Femur (tissue), 1 donor: ENCODE measurements at regions not wholly inside any gene's neighbourhood (a gene's known extent, or its start where the extent isn't known, plus 50 kb on each side); places are given as distances from the start of the nearest gene placed in this dataset.

ENCODE experiments used
- DNase-seq: peaks from one replicate; pipeline ENCODE4 v3.0.0-alpha.2; 2017

- DNase-seq = no peak
Observed at GRCh38 chr2:163259489-163259888, 420.9 kb upstream of the KCNH7 start.

GRCh38 chr2:163255086-163255485 is 416.5 kb upstream of the KCNH7 start:
- DNase-seq = no peak

GRCh38 chr2:163253621-163254285 is 415.2 kb upstream of the KCNH7 start:
- no peak for DNase-seq

- DNase-seq = no peak
Observed at GRCh38 chr2:163252199-163252598, 413.6 kb upstream of the KCNH7 start.

- no peak for DNase-seq
Observed at GRCh38 chr2:163248376-163249253, 410.0 kb upstream of the KCNH7 start.

GRCh38 chr2:163247847-163248220 is 409.3 kb upstream of the KCNH7 start:
- no peak for DNase-seq

- no peak for DNase-seq
Observed at GRCh38 chr2:163247156-163247846, 408.7 kb upstream of the KCNH7 start.

- DNase-seq = no peak
Observed at GRCh38 chr2:163246135-163246534, 407.6 kb upstream of the KCNH7 start.

GRCh38 chr2:163236553-163236952 is 398.0 kb upstream of the KCNH7 start:
- no peak for DNase-seq

- no peak for DNase-seq
Observed at GRCh38 chr2:163231666-163232065, 393.1 kb upstream of the KCNH7 start.

- DNase-seq = no peak
Observed at GRCh38 chr2:163213661-163214081, 375.1 kb upstream of the KCNH7 start.

GRCh38 chr2:163210430-163210918 is 371.9 kb upstream of the KCNH7 start:
- no peak for DNase-seq

GRCh38 chr2:163207693-163208370 is 369.3 kb upstream of the KCNH7 start:
- no peak for DNase-seq

- no peak for DNase-seq
Observed at GRCh38 chr2:163205589-163206254, 367.2 kb upstream of the KCNH7 start.

GRCh38 chr2:163200741-163201140 is 362.2 kb upstream of the KCNH7 start:
- no peak for DNase-seq

- no peak for DNase-seq
Observed at GRCh38 chr2:163198972-163199371, 360.4 kb upstream of the KCNH7 start.

GRCh38 chr2:163198007-163198406 is 359.4 kb upstream of the KCNH7 start:
- DNase-seq = no peak

- DNase-seq = peak; percentile 21
Observed at GRCh38 chr2:163191372-163191771, 352.8 kb upstream of the KCNH7 start.

GRCh38 chr2:163187995-163188655 is 349.6 kb upstream of the KCNH7 start:
- no peak for DNase-seq

- no peak for DNase-seq
Observed at GRCh38 chr2:163187119-163187518, 348.6 kb upstream of the KCNH7 start.

GRCh38 chr2:163185160-163185559 is 346.6 kb upstream of the KCNH7 start:
- DNase-seq = no peak
